Astrocyte of the cerebellum (primary cell): ENCODE measurements at regions not wholly inside any gene's neighbourhood (a gene's known extent, or its start where the extent isn't known, plus 50 kb on each side); places are given as distances from the start of the nearest gene placed in this dataset.

Experiments used
- DNase-seq: peaks from one replicate; pipeline ENCODE4 v3.0.0-alpha.2; 2011; ENCODE audit warnings: low read depth
- H3K4me3 ChIP-seq: 2 replicates; pipeline ENCODE4 v1.5.1; 2011; ENCODE audit warnings: mild to moderate bottlenecking, low read depth, low read length, moderate library complexity
- in situ Hi-C: cut with HindIII; loops from 2 replicates; pipeline ENCODE4 v1.10.0; 2017; ENCODE audit warnings: low sequenced_read_pairs
- TF ChIP-seq, protein P1 (sequence below): IDR thresholded peaks from 2 replicates; pipeline ENCODE4 v1.5.1; 2012; ENCODE audit warnings: low read length, low read depth, moderate library complexity, mild to moderate bottlenecking; ENCODE audit errors: missing control alignments

DNA sequence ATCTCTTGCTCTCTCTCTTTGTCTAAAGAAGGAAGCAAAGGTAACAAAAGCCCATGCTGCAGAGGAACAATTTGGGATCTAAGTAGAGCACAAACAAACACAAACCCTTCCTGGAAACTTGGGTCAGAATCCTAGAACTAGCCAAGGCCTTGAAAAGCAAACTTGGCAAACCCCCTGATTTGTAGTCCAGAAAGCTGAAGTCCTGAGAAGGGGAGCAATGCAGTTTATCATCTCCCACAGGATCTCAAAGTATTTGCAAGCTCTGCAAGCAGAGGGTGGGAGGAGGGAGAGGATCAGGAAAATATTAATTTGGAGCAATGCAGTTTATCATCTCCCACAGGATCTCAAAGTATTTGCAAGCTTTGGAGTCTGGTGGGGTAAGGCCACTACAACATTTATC, 379.5 kb upstream of the FGF13 start:
- H3K4me3 ChIP-seq, result no peak overlapping the region
- no peak for DNase-seq
- TF ChIP-seq, protein P1, sequence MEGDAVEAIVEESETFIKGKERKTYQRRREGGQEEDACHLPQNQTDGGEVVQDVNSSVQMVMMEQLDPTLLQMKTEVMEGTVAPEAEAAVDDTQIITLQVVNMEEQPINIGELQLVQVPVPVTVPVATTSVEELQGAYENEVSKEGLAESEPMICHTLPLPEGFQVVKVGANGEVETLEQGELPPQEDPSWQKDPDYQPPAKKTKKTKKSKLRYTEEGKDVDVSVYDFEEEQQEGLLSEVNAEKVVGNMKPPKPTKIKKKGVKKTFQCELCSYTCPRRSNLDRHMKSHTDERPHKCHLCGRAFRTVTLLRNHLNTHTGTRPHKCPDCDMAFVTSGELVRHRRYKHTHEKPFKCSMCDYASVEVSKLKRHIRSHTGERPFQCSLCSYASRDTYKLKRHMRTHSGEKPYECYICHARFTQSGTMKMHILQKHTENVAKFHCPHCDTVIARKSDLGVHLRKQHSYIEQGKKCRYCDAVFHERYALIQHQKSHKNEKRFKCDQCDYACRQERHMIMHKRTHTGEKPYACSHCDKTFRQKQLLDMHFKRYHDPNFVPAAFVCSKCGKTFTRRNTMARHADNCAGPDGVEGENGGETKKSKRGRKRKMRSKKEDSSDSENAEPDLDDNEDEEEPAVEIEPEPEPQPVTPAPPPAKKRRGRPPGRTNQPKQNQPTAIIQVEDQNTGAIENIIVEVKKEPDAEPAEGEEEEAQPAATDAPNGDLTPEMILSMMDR, result no peak
- in situ Hi-C loops, result no loop called here

GRCh38 chrX:139086246-139086645, 374.7 kb upstream of the FGF13 start:
- TF ChIP-seq, protein P1, result no peak
- in situ Hi-C loops, result no loop called here
- no peak for DNase-seq

GRCh38 chrX:139085404-139085803, 373.9 kb upstream of the FGF13 start:
- DNase-seq, result no peak
- in situ Hi-C loops, result no loop called here
- no peak overlapping the region for H3K4me3 ChIP-seq
- TF ChIP-seq, protein P1, result no peak

More at GRCh38 chrX:139086246-139086645, 374.7 kb upstream of the FGF13 start:
- no peak overlapping the region for H3K4me3 ChIP-seq

DNA sequence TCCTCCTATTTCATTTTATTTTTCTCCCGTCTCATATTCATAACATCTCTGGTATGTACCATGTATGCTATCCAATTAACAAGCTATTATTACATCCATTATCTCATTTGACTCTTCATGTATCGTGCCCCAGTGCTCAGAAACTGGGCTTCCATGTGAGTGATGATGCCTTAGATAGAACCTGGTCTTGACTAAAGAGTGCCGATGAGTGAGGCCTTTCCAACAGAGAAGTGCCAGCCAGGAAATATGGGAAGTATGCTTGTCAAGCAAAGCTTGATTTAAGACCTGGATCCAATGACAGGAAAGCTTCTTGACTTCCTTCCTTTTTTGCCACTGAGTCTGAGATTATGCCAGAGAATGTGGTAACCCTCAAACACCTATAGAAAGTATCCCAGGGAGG, 371.7 kb upstream of the FGF13 start:
- TF ChIP-seq, protein P1, result no peak
- in situ Hi-C loops, result no loop called here
- no peak for DNase-seq
- no peak overlapping the region for H3K4me3 ChIP-seq

GRCh38 chrX:139081965-139082364, 370.4 kb upstream of the FGF13 start:
- TF ChIP-seq, protein P1, result no peak
- H3K4me3 ChIP-seq, result no peak overlapping the region
- in situ Hi-C loops, result no loop called here
- DNase-seq, result no peak

GRCh38 chrX:139079789-139080188, 368.3 kb upstream of the FGF13 start:
- no peak overlapping the region for H3K4me3 ChIP-seq
- in situ Hi-C loops, result no loop called here
- no peak for DNase-seq
- TF ChIP-seq, protein P1, result no peak

GRCh38 chrX:139078761-139079280, 367.3 kb upstream of the FGF13 start:
- TF ChIP-seq, protein P1, result no peak
- DNase-seq, result no peak
- H3K4me3 ChIP-seq, result no peak overlapping the region
- in situ Hi-C loops, result no loop called here
